GM21390 (cell line): ENCODE measurements at regions not wholly inside any gene's neighbourhood (a gene's known extent, or its start where the extent isn't known, plus 50 kb on each side); places are given as distances from the start of the nearest gene placed in this dataset.
"Not testable (repeated sequence)": the region's sequence is repeated elsewhere in the genome, so short reads cannot be mapped to it uniquely, and the experiment has no call there.

Experiments
- ATAC-seq: cut with Tn5 transposase; IDR thresholded peaks from one replicate; pipeline ENCODE4 v1.9.1; 2021; ENCODE audit not compliant: unreplicated experiment

DNA sequence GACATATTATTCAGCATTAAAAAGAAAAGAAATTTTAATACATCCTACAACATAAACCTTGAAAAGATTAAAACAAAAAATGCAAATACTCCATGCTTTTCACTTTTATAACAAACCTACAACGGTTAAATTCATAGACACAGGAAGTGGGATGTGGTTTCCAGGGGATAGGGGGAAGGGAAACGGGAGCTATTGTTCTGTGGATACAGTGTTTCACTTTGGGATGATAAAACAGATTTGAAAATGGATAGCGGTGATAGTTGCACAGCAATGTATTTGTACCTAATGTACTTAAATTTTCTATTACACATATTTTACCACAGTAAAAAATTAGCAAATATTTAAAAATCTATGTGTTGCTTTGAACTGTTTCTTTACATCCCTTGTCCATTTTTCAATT is 368.0 kb downstream of the CDY2B start:
- ATAC-seq = not testable (repeated sequence)

DNA sequence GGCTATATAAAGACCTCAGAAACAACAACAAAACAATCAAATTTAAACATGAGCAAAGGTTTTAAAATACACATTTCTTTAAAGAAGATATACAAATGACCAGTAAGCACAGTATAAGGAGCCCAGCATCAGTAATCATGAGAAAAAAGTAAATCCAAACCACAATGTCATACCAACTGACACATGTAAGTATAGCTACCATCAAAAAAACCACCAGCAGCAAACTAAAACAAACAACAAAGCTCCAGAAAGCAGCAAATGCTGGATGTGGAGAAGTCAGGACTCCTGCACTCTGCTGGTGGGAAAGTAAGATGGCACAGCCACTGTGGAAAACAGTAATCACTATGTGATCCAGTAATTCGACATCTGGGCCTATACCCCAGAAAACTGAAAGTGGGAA is 368.5 kb downstream of the CDY2B start:
- not testable (repeated sequence) for ATAC-seq

GRCh38 chrY:17505834-17506233 is 374.2 kb downstream of the CDY2B start:
- not testable (repeated sequence) for ATAC-seq

- ATAC-seq = not testable (repeated sequence)
Measured at GRCh38 chrY:17484763-17485162, 395.3 kb downstream of the CDY2B start.

- peak; percentile 78 for ATAC-seq
Measured at GRCh38 chrY:17484157-17484556, 395.9 kb downstream of the CDY2B start.

DNA sequence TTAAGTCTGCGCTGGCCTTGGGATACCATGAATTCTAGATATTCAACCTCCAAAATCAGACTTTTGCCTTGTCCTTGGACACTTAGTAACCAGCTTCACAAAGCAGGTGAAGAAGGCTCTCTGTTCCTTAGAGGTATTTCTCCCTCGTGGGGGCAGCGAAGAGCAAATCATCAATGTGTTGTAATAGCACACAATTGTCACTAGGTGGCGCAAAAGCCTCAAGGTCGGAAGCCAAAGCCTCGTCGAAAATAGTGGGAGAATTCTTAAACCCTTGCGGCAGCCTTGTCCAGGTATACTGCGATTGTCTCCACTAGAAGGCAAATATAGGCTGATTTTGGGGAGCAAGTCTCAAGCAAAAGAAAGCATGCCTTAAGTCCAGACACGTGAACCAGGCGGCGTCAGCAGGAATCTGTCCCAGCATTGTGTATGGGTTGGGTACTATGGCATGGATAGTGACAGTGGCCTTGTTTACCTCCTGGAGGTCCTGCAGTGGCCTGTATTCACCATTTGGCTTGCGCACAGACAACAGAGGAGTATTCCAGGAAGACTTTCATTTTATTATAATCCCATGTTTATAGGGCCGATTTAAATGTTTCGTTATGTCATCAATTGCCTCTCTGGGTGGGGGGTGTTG is 398.5 kb downstream of the CDY2B start:
- not testable (repeated sequence) for ATAC-seq

GRCh38 chrY:17472068-17472467 is 408.0 kb downstream of the CDY2B start:
- ATAC-seq = not testable (repeated sequence)

DNA sequence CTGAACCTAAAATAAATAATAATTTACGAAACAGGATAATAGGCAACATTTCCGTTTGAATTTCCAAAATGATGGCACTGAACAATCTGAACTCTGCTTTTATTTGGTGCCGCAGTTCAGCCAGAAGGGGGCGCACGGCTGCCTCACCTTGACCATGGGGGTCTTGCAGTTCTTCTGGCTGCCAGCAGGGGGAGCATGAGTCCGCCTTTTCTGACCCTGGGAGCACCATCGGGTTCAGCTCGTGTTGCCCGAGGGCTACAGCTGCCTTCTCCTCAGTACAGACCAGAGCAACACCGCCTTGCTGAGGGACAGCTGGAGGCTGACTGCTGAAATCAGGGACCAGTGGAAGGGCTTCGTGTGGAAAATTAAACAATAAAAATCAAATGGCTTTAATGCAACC is 420.3 kb downstream of the CDY2B start:
- peak; percentile 96 for ATAC-seq

DNA sequence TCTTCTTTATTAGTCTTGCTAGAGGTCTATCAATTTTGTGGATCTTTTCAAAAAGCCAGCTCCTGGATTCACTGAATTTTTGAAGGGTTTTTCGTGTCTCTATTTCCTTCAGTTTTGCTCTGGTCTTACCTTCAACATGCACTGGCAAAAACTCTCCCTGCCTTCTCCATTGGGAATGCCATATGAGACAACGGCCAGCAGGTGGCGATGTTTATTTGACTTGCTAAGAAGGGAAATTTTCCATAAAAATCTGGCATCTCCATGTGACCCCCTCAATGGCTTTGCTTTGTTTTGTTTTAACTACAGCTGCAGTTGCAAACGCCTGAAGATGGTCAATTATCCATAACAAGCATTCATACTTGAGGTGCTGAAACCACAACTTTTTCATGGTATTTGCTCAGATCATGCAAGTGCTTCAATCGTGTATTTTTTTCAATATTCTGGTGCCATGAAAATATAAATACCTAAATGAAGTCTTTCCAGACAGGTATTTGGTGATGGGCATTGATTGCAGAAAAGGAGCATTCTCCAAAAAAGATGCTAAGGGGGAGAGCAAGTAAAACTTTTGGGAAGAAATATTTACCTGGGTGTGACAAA is 449.4 kb downstream of the CDY2B start:
- ATAC-seq = peak; percentile 58

DNA sequence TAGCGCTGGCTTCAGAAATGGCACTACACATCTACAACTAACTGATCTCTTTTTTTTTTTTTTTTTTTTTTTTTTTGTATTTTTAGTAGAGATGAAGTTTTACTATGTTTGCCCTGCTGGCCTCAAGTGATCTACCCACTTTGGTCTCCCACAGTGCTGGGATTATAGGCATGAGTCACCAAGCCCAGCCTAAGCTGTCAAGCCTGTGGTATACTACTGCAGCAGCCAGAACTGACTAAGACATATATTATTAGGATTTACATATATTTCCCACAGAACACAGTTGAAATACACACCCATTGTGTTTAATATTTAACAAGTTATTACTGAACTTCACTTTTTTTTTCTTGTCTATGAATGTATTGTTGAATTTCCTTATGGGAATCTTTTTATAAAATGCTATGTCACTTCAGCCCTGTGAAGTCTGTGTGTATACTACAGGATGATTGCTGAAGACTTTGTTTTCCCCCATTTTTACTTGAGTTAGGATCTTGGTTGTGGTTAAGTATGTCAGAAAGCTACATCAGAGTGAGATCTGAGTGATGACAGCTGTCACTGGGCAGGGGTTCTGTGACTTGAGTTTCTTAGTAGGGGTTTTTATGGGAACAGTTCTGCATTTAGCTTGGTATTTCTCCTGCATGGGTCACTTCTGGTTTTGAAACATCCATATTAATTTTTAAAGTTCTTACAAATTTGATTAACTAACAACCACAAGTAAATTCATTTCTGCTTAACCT is 481.5 kb downstream of the CDY2B start:
- ATAC-seq = peak; percentile 45

DNA sequence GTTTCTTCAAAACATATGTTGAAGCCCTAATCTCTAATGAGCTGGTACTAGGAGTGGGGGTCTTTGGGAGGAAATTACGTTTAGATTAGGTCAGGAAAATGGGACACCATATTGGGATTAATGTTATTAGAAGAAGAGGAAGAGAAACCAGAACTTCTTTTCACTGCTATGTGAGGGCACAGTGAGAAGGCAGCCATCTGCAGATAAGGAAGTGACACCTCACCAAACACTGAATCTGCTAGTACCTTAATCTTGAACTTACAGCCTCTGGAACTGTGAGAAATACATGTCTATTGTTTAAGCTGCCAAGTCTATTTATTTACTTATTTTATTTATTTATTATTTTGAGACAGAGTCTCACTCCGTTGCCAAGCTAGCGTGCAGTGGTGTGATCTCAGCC is 482.4 kb downstream of the CDY2B start:
- ATAC-seq = no peak

GRCh38 chrY:17381431-17382070 is 498.5 kb downstream of the CDY2B start:
- no peak for ATAC-seq

- ATAC-seq = no peak
Measured at GRCh38 chrY:17378326-17378725, 501.7 kb downstream of the CDY2B start.

GRCh38 chrY:17368413-17368812 is 511.6 kb downstream of the CDY2B start:
- no peak for ATAC-seq

GRCh38 chrY:17366400-17366799 is 513.6 kb downstream of the CDY2B start:
- ATAC-seq = peak; percentile 53

DNA sequence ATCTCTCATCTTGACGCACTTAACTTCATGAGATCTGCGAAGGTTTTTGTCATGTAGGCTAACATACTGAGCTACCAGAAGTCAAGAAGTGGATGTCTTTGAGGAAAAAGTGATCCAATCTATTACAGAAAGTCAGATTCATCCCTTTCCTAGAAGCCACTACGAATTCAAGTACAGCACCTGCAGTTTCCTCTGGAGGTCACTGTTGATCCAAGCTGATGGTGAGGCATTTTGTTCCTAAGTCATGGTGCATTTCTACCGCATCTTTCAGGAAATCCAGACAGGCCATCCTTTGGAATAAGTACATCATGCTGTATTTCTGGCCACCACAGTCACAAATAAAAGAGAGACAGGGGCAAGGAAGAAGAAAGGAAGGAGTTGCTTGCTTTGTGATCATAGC is 541.0 kb downstream of the CDY2B start:
- ATAC-seq = no peak

- ATAC-seq = peak; percentile 69
Measured at GRCh38 chrY:17330733-17331132, 549.3 kb downstream of the CDY2B start.

GRCh38 chrY:17319916-17320315 is 560.1 kb downstream of the CDY2B start:
- ATAC-seq = no peak

DNA sequence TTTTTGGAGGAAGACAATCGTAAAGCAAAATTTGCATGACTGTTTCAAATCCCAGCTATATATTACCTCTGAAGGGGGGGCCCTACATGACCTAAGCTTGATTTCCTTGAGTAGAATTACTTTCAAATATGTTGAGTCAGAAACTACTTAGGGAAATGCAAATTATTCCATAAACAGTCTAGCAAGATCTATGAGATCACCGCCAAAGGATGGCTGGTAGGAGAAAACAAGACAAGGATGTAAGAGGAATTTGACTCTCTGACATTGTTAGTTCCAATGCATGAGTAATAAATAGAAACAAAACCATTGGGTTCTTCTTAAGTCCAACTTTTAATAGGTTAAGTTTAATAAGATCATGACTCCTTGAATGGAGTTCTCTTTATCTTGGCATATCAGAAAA is 561.4 kb downstream of the CDY2B start:
- no peak for ATAC-seq

DNA sequence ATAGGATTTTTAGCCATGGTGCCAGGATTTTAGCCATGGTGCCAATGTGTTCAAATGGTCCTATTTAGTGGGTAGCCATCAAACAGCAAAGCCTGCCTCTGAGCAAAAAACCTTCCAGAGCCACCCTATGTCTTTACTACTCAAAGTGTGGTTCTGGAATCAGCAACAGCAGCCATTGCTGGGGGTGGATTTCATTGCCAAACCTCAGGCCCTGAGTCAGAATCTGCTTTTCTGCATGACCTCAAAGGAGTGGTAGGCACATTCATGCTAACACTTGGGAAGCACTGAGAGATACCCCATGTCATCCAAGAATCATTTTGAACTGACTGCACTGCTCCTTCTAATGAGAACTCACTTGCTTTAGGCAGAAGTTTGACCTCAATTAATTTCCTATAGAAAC is 603.0 kb downstream of the CDY2B start:
- no peak for ATAC-seq

- no peak for ATAC-seq
Measured at GRCh38 chrY:17259497-17259896, 620.5 kb downstream of the CDY2B start.

DNA sequence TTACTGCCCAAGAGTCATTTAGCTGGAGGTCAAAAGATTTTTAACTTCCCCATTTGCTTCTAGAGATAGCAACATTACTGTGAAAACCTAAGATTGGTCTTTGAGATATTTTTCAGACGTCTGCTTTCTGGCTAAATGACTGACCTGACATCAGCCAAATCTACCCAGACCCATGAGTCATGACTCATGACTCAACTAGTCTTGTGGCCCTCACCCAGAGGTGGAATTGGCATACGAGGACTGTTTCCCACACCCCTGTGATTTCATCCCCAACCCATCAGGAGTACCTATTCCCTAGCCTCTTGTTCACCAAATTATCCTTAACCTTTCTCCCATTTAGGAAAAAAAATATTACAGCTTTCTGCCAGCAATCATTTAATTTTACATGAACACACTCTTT is 641.6 kb downstream of the CDY2B start:
- ATAC-seq = no peak
